GM12878 (cell line): ENCODE measurements at regions not wholly inside any gene's neighbourhood (a gene's known extent, or its start where the extent isn't known, plus 50 kb on each side); places are given as distances from the start of the nearest gene placed in this dataset.

Experiments
- ATAC-seq: fragments of 200-7000 bp; cut with Tn5 transposase; 3 replicates; pipeline ENCODE4 v1.9.1; 2020; ENCODE audit warnings: mild to moderate bottlenecking, moderate library complexity
- BruUV-seq: library from RNA; stranded (reverse); fragments of 400-500 nt; replicated peaks from 2 replicates; lab custom pipeline; 2021; lab: Mats Ljungman, UMichigan
- CTCF ChIA-PET: fragments of 300-600 bp; sonication (Branson Sonifier 250); formaldehyde crosslinking; extraction: SDS; loops from one replicate; lab custom pipeline; 2021; ENCODE audit warnings: inconsistent platforms; lab: Yijun Ruan, JAX
- POLR2A ChIA-PET: fragments of 350-600 bp; formaldehyde crosslinking; extraction: SDS; loops from one replicate; lab custom pipeline; 2021; ENCODE audit warnings: inconsistent platforms; lab: Charles Lee
- RAD21 ChIA-PET: fragments of 300-600 bp; sonication (Branson Sonifier 250); formaldehyde crosslinking; loops from one replicate; lab custom pipeline; 2023; ENCODE audit warnings: antibody characterized with exemption; ENCODE audit not compliant: unreplicated experiment; lab: Charles Lee
- SMC1A ChIA-PET: fragments of 300-600 bp; sonication (Branson Sonifier 250); formaldehyde crosslinking; loops from one replicate; lab custom pipeline; 2023; ENCODE audit not compliant: unreplicated experiment, uncharacterized antibody; lab: Charles Lee
- DNase-seq: peaks from one replicate; pipeline ENCODE4 v3.0.0-alpha.2; 2011; ENCODE audit warnings: low read depth, low spot score
- FAIRE-seq: peaks from 3 replicates; lab custom pipeline; 2011; peaks lifted over from hg19 to GRCh38; lab: Jason Lieb, UNC
- H2AFZ ChIP-seq: 2 replicates; pipeline ENCODE4 v1.6.0; 2011; ENCODE audit warnings: low read depth, low read length, control low read depth; ENCODE audit not compliant: control insufficient read depth
- H3K27ac ChIP-seq: 2 replicates; pipeline ENCODE4 v1.5.1; 2011; ENCODE audit warnings: control low read depth; ENCODE audit not compliant: control insufficient read depth, insufficient read depth
- H3K27me3 ChIP-seq, 2 experiments: replicated peaks in 1 of 2; 2 replicates each; pipeline versions ENCODE4 v1.6.0 to v1.6.1; 2011; ENCODE audit warnings: low read length in 1 of 2; ENCODE audit not compliant: control insufficient read depth in 2 of 2, insufficient read depth in 2 of 2
- H3K36me3 ChIP-seq, 2 experiments: 2 replicates each; pipeline ENCODE4 v1.5.1; 2011; ENCODE audit warnings: low read length in 1 of 2; ENCODE audit not compliant: control insufficient read depth in 2 of 2, insufficient read depth in 2 of 2
- H3K4me1 ChIP-seq: 2 replicates; pipeline ENCODE4 v1.6.1; 2011; ENCODE audit warnings: mild to moderate bottlenecking, low read length, moderate library complexity, mixed read lengths; ENCODE audit not compliant: control insufficient read depth, insufficient read depth
- H3K4me2 ChIP-seq: 2 replicates; pipeline ENCODE4 v1.6.0; 2011; ENCODE audit warnings: control low read depth; ENCODE audit not compliant: control insufficient read depth, insufficient read depth
- H3K4me3 ChIP-seq: fragments of 200-600 bp; sonication (generic); 2 replicates; pipeline ENCODE4 v1.5.1; 2016
- H3K79me2 ChIP-seq: 2 replicates; pipeline ENCODE4 v1.6.0; 2011; ENCODE audit warnings: low read length; ENCODE audit not compliant: control insufficient read depth, insufficient read depth
- H3K9ac ChIP-seq: 2 replicates; pipeline ENCODE4 v1.8.0; 2011; ENCODE audit warnings: low read length, control low read depth, mixed read lengths; ENCODE audit not compliant: control insufficient read depth, insufficient read depth
- H3K9me3 ChIP-seq: replicated peaks from 3 replicates; pipeline ENCODE4 v1.5.1; 2011; ENCODE audit warnings: mild to moderate bottlenecking, low read length; ENCODE audit not compliant: control insufficient read depth, insufficient read depth
- H4K20me1 ChIP-seq: 2 replicates; pipeline ENCODE4 v1.6.0; 2011; ENCODE audit not compliant: control insufficient read depth, insufficient read depth
- ATF2 ChIP-seq: IDR thresholded peaks from 2 replicates; pipeline ENCODE4 v1.6.1; 2012; ENCODE audit warnings: low read length, inconsistent platforms
- BRCA1 ChIP-seq: IDR thresholded peaks from 2 replicates; pipeline ENCODE4 v1.6.1; 2011; ENCODE audit warnings: low read depth, low read length, improper control_type of control experiment
- CEBPZ ChIP-seq: fragments of 150-350 bp; IDR thresholded peaks from 2 replicates; pipeline ENCODE4 v1.6.1; 2016; ENCODE audit warnings: low read depth, low read length
- CHD4 ChIP-seq: fragments of 200-600 bp; sonication (generic); IDR thresholded peaks from 2 replicates; pipeline ENCODE4 v1.6.1; 2016; ENCODE audit warnings: mild to moderate bottlenecking
- FOXM1 ChIP-seq: IDR thresholded peaks from 2 replicates; pipeline ENCODE4 v1.6.1; 2012; ENCODE audit warnings: low read depth, mild to moderate bottlenecking, inconsistent platforms, low read length, moderate library complexity
- IKZF1 ChIP-seq: fragments of 450-650 bp; conservative IDR thresholded peaks from 2 replicates; pipeline ENCODE4 v1.6.1; 2017; ENCODE audit warnings: antibody characterized with exemption, mild to moderate bottlenecking
- KLF5 ChIP-seq: fragments of 450-650 bp; IDR thresholded peaks from 2 replicates; pipeline ENCODE4 v1.6.1; 2014; ENCODE audit warnings: mild to moderate bottlenecking; ENCODE audit not compliant: partially characterized antibody
- NR2F1 ChIP-seq: fragments of 450-650 bp; conservative IDR thresholded peaks from 2 replicates; pipeline ENCODE4 v1.6.1; 2017; ENCODE audit warnings: mild to moderate bottlenecking
- RBBP5 ChIP-seq: fragments of 200-600 bp; sonication (generic); conservative IDR thresholded peaks from 2 replicates; pipeline ENCODE4 v1.6.1; 2016
- SIN3A ChIP-seq: IDR thresholded peaks from 2 replicates; pipeline ENCODE4 v1.6.1; 2012; ENCODE audit warnings: low read depth, low read length, improper control_type of control experiment
- SIX5 ChIP-seq: IDR thresholded peaks from 2 replicates; pipeline ENCODE4 v1.6.1; 2011; ENCODE audit warnings: mild to moderate bottlenecking, low read depth, low read length, moderate library complexity; ENCODE audit not compliant: severe bottlenecking
- SKIL ChIP-seq: fragments of 450-650 bp; IDR thresholded peaks from 2 replicates; pipeline ENCODE4 v1.6.1; 2017; ENCODE audit warnings: mild to moderate bottlenecking, low read depth, inconsistent platforms; ENCODE audit not compliant: poor library complexity, severe bottlenecking
- SP1 ChIP-seq: IDR thresholded peaks from one replicate; pipeline ENCODE4 v1.6.1; 2011; ENCODE audit warnings: low read depth, low read length
- SREBF2 ChIP-seq: IDR thresholded peaks from 2 replicates; pipeline ENCODE4 v1.6.1; 2012; ENCODE audit warnings: mild to moderate bottlenecking, low read length
- TARDBP ChIP-seq: IDR thresholded peaks from 2 replicates; pipeline ENCODE4 v1.6.1; 2016; ENCODE audit warnings: borderline replicate concordance
- USF1 ChIP-seq: IDR thresholded peaks from 2 replicates; pipeline ENCODE4 v1.6.1; 2011; ENCODE audit warnings: borderline replicate concordance, low read depth, mild to moderate bottlenecking, moderate library complexity, mixed read lengths, low read length; ENCODE audit not compliant: insufficient read depth; ENCODE audit errors: extremely low read length
- YBX1 ChIP-seq: fragments of 450-650 bp; IDR thresholded peaks from 2 replicates; pipeline ENCODE4 v1.6.1; 2016; ENCODE audit warnings: antibody characterized with exemption
- WGBS: methylation state at CpG from one replicate; pipeline ENCODE4 v1.1.6; 2016; ENCODE audit warnings: low lambda C conversion rate; ENCODE audit not compliant: insufficient replicate concordance, insufficient coverage; ENCODE audit errors: missing lambda C conversion rate; 5-methylcytosine and 5-hydroxymethylcytosine counted together
- in situ Hi-C: fragments of 300-500 bp; cut with MboI; formaldehyde crosslinking; loops from 9 replicates; pipeline ENCODE4 v1.14.3; 2018; ENCODE audit warnings: mixed read lengths
- intact Hi-C: fragments of 100-400 bp; cut with micrococcal nuclease; formaldehyde crosslinking; loops from one replicate; pipeline ENCODE4 v1.14.2; 2022; ENCODE audit not compliant: unreplicated experiment
- TF ChIP-seq, protein P1 (sequence below): IDR thresholded peaks from 2 replicates; pipeline ENCODE4 v1.6.1; 2012; ENCODE audit warnings: low read depth, low read length, improper control_type of control experiment

GRCh38 chr6:6740595-6740994, 152.1 kb downstream of the LY86 start:
- ChIA-PET CTCF (interaction anchor here (1.2 to 1.6 kb wide), 2 partner anchors 44 to 503 kb away, joined by 4 read pairs; no protein-coding TSS in a partner anchor), RAD21 (no interaction called here), POLR2A (no interaction called here), SMC1A (interaction anchor here (1.0 to 1.5 kb wide), 3 partner anchors 10 to 175 kb away, joined by 3 to 4 read pairs (median 3); no protein-coding TSS in a partner anchor)
- Histone ChIP-seq H3K36me3 (no peaks in the 10 kb centered on the region), H3K4me2 (no peak overlapping the region), H3K4me3 (no peak overlapping the region), H3K4me1 (no peaks in the 10 kb centered on the region), H2AFZ (no peak overlapping the region), H3K9ac (no peak overlapping the region), H4K20me1 (no peaks in the 10 kb centered on the region), H3K79me2 (no peaks in the 10 kb centered on the region), H3K9me3 (no peaks in the 10 kb centered on the region), H3K27me3 (peaks cover 2 to 10% of the 10 kb centered on the region in 2 experiments; a peak in 2 of 4 replicates), H3K27ac (no peak overlapping the region)
- WGBS: 25% methylated on average over 7 of the region's 7 CpGs
- no peak for DNase-seq
- no peak for FAIRE-seq
- in situ Hi-C loops: no loop called here
- ATAC-seq: no peak
- intact Hi-C loops: no loop called here
- BruUV-seq: no TSS peak
- no peak for TF ChIP-seq BRCA1
- no peak for TF ChIP-seq CEBPZ
- no peak for TF ChIP-seq KLF5
- no peak for TF ChIP-seq USF1
- no peak for TF ChIP-seq TARDBP
- TF ChIP-seq CHD4: no peak
- TF ChIP-seq SIN3A: no peak
- TF ChIP-seq SREBF2: no peak
- no peak for TF ChIP-seq ATF2
- TF ChIP-seq NR2F1: no peak
- TF ChIP-seq FOXM1: no peak
- no peak for TF ChIP-seq IKZF1
- no peak for TF ChIP-seq RBBP5
- TF ChIP-seq, protein P1, sequence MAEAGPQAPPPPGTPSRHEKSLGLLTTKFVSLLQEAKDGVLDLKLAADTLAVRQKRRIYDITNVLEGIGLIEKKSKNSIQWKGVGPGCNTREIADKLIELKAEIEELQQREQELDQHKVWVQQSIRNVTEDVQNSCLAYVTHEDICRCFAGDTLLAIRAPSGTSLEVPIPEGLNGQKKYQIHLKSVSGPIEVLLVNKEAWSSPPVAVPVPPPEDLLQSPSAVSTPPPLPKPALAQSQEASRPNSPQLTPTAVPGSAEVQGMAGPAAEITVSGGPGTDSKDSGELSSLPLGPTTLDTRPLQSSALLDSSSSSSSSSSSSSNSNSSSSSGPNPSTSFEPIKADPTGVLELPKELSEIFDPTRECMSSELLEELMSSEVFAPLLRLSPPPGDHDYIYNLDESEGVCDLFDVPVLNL: no peak
- TF ChIP-seq SP1: no peak
- TF ChIP-seq SIX5: no peak
- TF ChIP-seq YBX1: no peak
- TF ChIP-seq SKIL: no peak
